IPS-15b (cell line): ENCODE measurements at regions not wholly inside any gene's neighbourhood (a gene's known extent, or its start where the extent isn't known, plus 50 kb on each side); places are given as distances from the start of the nearest gene placed in this dataset.

Experiments
- H3K27me3 ChIP-seq: one replicate; pipeline ENCODE4 v1.6.1; 2013; ENCODE audit warnings: low read length; ENCODE audit not compliant: control insufficient read depth, insufficient read depth
- H3K36me3 ChIP-seq: one replicate; pipeline ENCODE4 v1.6.1; 2013; ENCODE audit warnings: low read length; ENCODE audit not compliant: control insufficient read depth, insufficient read depth
- H3K4me1 ChIP-seq: one replicate; pipeline ENCODE4 v1.6.1; 2013; ENCODE audit warnings: mild to moderate bottlenecking, low read length; ENCODE audit not compliant: control insufficient read depth, insufficient read depth
- H3K4me3 ChIP-seq: one replicate; pipeline ENCODE4 v1.5.1; 2013; ENCODE audit warnings: low read depth, low read length
- H3K9ac ChIP-seq: one replicate; pipeline ENCODE4 v1.6.1; 2013; ENCODE audit warnings: low read depth, mild to moderate bottlenecking, low read length
- H3K9me3 ChIP-seq: one replicate; pipeline ENCODE4 v1.6.1; 2013; ENCODE audit warnings: mild to moderate bottlenecking, low read length; ENCODE audit not compliant: control insufficient read depth, insufficient read depth

DNA sequence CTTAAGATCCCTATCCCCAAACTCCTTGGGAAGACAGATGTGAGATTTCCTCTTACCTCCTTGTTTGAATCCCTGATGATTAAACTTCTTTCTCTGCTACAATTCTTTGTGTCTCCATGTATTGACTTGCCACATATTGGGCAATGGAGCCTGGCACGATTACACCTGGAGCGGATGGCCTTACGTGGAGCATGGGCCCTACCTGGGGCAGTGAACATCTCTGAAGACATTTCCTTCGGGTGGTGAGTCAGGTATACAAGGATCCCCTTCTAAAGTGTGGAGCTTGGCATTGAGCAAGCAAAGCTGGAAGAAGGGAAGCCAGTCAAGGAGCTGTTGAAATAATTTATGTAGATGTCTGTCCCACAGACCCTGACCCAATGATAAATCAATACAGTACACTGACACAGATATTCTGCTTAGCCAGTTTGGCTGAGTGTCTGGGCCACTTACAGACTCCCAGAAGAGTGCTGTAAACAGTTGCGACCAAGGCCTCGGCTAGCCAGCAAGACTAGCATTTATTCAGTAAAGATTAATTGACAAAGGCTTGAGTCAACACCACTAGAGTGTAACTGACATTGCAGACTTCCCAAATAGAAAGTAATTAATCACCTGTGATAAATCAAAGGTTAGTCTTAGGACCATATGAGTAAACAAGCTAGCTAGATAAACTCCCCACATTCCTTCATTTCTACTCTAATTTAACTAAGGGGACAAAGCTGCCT lies 83.1 kb upstream of the KCNK1 start:
- no peaks in the 10 kb centered on the region for H3K9me3 ChIP-seq
- no peaks in the 10 kb centered on the region for H3K36me3 ChIP-seq
- no peaks in the 10 kb centered on the region for H3K27me3 ChIP-seq
- peaks cover 3% of the 10 kb centered on the region for H3K4me1 ChIP-seq
- no peak overlapping the region for H3K9ac ChIP-seq
- no peak overlapping the region for H3K4me3 ChIP-seq

DNA sequence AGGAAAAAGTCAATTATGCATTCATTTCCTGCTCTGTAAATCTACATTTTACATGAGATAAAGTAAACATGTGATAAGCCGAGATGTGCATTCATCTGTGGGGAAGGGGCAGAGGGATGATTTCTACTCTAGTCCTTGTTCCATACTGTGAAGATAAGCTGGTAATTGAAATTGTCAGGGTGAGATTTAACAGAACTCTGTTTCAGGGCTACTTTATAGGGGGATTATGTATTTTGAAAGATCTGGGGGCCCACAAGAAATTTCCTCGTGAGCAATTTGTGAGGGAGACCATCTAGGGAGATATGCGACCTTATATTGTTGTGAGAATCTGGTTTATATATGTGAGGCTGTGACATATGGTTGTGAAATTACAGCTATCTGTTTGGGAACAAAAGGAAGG lies 73.1 kb upstream of the KCNK1 start:
- H3K9ac ChIP-seq = no peak overlapping the region
- no peaks in the 10 kb centered on the region for H3K9me3 ChIP-seq
- H3K36me3 ChIP-seq = no peaks in the 10 kb centered on the region
- no peaks in the 10 kb centered on the region for H3K4me1 ChIP-seq
- H3K4me3 ChIP-seq = no peak overlapping the region
- H3K27me3 ChIP-seq = no peaks in the 10 kb centered on the region

DNA sequence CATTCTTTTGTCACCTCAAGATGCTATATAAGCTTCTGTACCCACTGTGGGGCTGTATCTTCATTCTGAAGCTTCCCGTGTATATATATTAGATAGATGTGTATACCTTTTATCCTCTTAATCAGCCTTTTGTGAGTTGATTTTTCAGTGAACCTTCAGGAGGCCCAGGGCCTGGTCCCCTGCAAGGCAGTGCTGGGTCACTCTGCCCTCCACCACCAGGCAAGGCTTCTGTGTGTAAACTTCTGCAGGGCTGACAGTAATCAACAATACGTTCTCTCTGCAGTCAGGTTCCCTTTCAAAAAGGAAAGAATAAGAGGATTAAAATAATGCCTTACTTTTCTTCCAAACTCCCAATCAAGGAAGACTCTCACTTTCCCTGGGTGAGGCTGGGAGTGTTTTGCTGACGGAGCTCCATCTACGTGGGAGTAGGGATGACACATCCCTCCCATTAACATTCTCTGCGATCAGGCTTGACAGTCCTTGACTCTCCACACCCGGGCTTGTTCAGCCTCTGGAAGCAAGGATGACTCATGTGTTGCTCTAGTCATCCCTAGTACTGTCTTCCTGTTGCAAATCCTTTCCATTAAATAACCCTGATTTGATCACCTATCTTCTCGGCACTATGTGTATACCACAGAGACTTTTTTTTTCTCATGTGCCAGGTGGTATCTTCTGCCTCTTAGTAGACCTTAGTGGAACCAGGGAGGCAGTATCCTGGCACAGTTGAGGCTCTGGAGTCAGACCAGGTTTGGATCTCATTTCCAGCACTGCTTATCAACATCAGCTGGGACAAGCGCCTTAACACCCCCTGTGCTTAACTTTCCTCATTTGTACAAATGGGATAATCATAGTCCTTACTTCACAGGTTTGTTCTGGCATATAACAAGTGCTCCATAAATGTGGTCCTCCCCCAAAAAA lies 70.3 kb upstream of the KCNK1 start:
- Histone ChIP-seq H3K27me3 (no peaks in the 10 kb centered on the region), H3K4me3 (no peak overlapping the region), H3K4me1 (no peaks in the 10 kb centered on the region), H3K9me3 (no peaks in the 10 kb centered on the region), H3K36me3 (no peaks in the 10 kb centered on the region), H3K9ac (no peak overlapping the region)

DNA sequence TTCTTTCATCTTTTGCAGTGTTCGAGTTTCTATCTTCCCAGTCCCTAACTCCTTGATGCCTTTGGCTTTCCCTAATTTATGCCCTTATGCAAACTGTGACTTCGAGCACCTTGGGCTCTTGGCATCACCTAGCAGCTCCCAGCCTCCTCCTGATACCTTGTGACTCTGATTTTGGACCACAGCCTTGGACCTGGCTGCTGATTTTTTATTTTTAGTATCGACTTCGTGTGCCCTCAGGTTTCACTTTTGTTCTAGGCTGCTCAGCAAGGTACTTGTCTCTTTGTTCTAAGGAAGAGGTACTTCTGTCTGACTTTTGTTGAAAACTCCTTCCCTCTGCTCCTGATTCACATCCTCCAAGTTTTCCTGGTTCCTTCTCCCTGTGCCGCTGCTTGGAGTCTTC lies 69.6 kb upstream of the KCNK1 start:
- H3K36me3 ChIP-seq = no peaks in the 10 kb centered on the region
- H3K4me3 ChIP-seq = no peak overlapping the region
- H3K9me3 ChIP-seq = no peaks in the 10 kb centered on the region
- no peak overlapping the region for H3K9ac ChIP-seq
- H3K4me1 ChIP-seq = no peaks in the 10 kb centered on the region
- H3K27me3 ChIP-seq = no peaks in the 10 kb centered on the region

DNA sequence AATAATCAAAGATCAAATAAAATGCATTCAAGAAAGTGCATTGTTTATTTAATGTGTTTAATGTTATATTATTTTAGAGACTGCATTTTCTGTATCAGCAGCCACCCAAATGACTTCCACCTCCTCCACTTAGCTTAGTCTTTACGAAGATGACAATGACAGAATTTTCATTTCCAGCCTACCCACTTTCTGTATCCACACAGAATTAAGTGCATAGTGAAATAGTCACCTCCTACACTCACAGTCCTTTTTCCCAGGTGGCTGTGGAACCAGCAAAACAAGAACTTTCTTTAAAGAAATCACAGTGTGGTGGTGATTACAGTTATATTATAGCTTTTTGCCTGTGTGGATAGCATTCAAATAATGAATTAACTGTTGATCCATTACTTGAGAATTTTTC lies 66.2 kb upstream of the KCNK1 start:
- Histone ChIP-seq H3K4me1 (no peaks in the 10 kb centered on the region), H3K9ac (no peak overlapping the region), H3K27me3 (no peaks in the 10 kb centered on the region), H3K36me3 (no peaks in the 10 kb centered on the region), H3K9me3 (no peaks in the 10 kb centered on the region), H3K4me3 (no peak overlapping the region)

DNA sequence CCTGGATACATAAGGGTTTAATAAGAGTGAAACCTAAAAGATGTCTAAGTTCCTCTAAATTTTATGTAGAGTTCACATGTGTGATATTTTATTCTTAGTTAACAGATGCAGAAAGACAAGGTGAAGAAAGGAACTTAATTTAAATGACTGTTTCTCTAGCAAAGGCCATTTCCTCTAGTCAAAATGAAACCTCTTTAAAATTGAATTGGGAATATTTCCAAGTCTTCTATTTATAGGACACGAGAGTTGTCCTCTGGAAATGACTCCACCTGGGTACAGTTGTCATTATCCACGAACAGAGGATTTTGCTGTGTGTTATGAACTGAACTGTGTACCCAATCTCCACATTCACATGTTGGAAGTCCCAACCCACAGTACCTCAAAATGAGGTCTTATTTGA lies 64.5 kb upstream of the KCNK1 start:
- H3K9me3 ChIP-seq = no peaks in the 10 kb centered on the region
- H3K9ac ChIP-seq = no peak overlapping the region
- H3K4me1 ChIP-seq = no peaks in the 10 kb centered on the region
- no peaks in the 10 kb centered on the region for H3K27me3 ChIP-seq
- no peak overlapping the region for H3K4me3 ChIP-seq
- H3K36me3 ChIP-seq = no peaks in the 10 kb centered on the region

DNA sequence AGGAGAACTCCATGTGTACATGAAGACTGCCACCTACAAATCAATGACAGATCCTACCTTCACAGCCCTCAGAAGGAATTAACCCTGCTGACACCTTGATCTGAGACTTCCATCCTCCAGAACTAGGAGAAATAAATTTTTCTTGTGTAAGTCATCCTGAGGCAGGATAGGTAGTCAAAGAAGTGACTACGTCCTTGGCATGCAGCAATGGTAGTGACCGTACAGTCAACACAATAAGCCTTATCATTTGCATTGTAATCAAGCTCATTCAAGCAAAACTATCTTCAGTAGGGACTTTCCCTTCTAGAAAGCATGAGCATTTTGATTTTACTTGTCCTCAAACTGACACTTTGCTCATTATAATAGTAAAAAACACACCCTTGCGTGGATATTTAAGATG lies 64.0 kb upstream of the KCNK1 start:
- Histone ChIP-seq H3K27me3 (no peaks in the 10 kb centered on the region), H3K9me3 (no peaks in the 10 kb centered on the region), H3K4me1 (no peaks in the 10 kb centered on the region), H3K9ac (no peak overlapping the region), H3K4me3 (no peak overlapping the region), H3K36me3 (no peaks in the 10 kb centered on the region)

DNA sequence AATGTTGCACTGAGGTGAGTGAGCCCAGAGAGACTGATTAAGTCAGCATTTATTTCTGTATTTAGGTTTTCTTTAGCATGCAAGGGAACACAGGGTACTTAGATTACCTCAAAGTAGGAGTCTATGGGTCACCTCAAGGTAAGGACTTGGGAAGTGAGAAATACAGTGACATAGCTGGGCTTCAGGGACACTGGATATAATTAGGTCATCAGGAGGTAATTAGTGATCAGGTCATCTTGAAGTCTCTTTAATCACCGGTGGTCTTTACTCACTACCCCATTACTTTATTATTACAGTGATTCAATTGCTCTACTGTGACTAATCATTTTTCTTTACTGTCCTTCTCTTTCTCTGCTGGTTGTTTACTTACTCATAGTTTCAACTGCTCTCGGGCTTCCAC lies 59.9 kb upstream of the KCNK1 start:
- Histone ChIP-seq H3K27me3 (no peaks in the 10 kb centered on the region), H3K4me3 (no peak overlapping the region), H3K4me1 (no peaks in the 10 kb centered on the region), H3K36me3 (no peaks in the 10 kb centered on the region), H3K9me3 (no peaks in the 10 kb centered on the region), H3K9ac (no peak overlapping the region)

DNA sequence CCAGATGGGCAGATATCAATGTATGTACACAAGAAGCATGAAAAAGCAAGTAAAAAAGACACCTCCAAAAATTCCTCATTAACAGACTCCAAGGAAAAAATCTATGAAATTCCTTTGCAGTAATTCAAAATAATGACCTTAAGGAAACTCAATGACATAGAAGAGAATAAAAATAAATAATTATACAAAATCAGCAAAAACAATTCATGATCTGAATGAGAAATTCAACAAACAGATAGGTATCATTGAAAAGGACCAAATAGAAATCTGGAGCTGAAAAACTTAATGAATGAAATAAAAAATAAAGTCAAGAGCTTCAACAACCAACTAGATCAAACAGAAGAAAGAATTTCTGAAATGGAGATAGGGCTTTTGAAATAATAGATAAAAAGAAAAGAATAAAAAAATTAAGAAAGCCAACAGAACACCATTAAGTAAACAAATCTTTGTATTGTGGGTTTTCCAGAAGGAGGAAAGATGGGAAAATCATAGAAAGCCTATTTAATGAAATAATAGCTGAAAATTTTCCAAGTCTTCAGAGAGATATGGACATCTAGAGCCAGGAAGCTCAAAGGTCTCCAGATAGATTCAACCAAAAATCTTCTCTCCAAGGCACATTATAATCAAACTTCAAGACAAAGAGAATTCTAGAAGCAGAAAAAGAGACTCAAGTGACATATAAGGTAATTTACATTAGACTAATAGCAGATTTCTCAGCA lies 52.0 kb upstream of the KCNK1 start:
- Histone ChIP-seq H3K9me3 (no peaks in the 10 kb centered on the region), H3K4me1 (no peaks in the 10 kb centered on the region), H3K36me3 (no peaks in the 10 kb centered on the region), H3K27me3 (no peaks in the 10 kb centered on the region), H3K9ac (no peak overlapping the region), H3K4me3 (no peak overlapping the region)
